C4-2B (cell line): ENCODE measurements at regions not wholly inside any gene's neighbourhood (a gene's known extent, or its start where the extent isn't known, plus 50 kb on each side); places are given as distances from the start of the nearest gene placed in this dataset.

Experiments used
- H3K27ac ChIP-seq: fragments of 450-650 bp; 2 replicates; pipeline ENCODE4 v1.5.1; 2017
- CTCF ChIP-seq: fragments of 450-650 bp; conservative IDR thresholded peaks from 2 replicates; pipeline ENCODE4 v1.5.1; 2017; ENCODE audit warnings: mild to moderate bottlenecking
- ZFX ChIP-seq: fragments of 450-650 bp; IDR thresholded peaks from 2 replicates; pipeline ENCODE4 v1.6.1; 2017

GRCh38 chr20:39397646-39398045 is 435.5 kb downstream of the DHX35 start:
- no peak overlapping the region for H3K27ac ChIP-seq
- no peak for TF ChIP-seq CTCF
- no peak for TF ChIP-seq ZFX

GRCh38 chr20:39395478-39396291 is 433.5 kb downstream of the DHX35 start:
- H3K27ac ChIP-seq = no peak overlapping the region
- no peak for TF ChIP-seq CTCF
- no peak for TF ChIP-seq ZFX

- no peak overlapping the region for H3K27ac ChIP-seq
- TF ChIP-seq ZFX = no peak
Measured at GRCh38 chr20:39394461-39394860, 432.3 kb downstream of the DHX35 start.

GRCh38 chr20:39390186-39390585 is 428.0 kb downstream of the DHX35 start:
- H3K27ac ChIP-seq = no peak overlapping the region
- TF ChIP-seq ZFX (no peak), CTCF (no peak)

GRCh38 chr20:39381595-39381994 is 419.5 kb downstream of the DHX35 start:
- TF ChIP-seq CTCF (no peak), ZFX (no peak)
- no peak overlapping the region for H3K27ac ChIP-seq

- no peak for TF ChIP-seq ZFX
- no peak for TF ChIP-seq CTCF
- no peak overlapping the region for H3K27ac ChIP-seq
Measured at GRCh38 chr20:39378776-39379175, 416.6 kb downstream of the DHX35 start.

GRCh38 chr20:39376788-39377187 is 414.6 kb downstream of the DHX35 start:
- no peak overlapping the region for H3K27ac ChIP-seq
- TF ChIP-seq CTCF = no peak
- TF ChIP-seq ZFX = no peak

GRCh38 chr20:39364320-39364719 is 402.2 kb downstream of the DHX35 start:
- H3K27ac ChIP-seq = no peak overlapping the region
- TF ChIP-seq ZFX = no peak
- no peak for TF ChIP-seq CTCF
